RCC 7860 (cell line): ENCODE measurements at regions not wholly inside any gene's neighbourhood (a gene's known extent, or its start where the extent isn't known, plus 50 kb on each side); places are given as distances from the start of the nearest gene placed in this dataset.

Source experiments
- DNase-seq: peaks from one replicate; pipeline ENCODE4 v3.0.0-alpha.2; 2015; ENCODE audit warnings: low spot score
- FAIRE-seq: peaks from 2 replicates; lab custom pipeline; 2012; peaks lifted over from hg19 to GRCh38; lab: Jason Lieb, UNC

DNA sequence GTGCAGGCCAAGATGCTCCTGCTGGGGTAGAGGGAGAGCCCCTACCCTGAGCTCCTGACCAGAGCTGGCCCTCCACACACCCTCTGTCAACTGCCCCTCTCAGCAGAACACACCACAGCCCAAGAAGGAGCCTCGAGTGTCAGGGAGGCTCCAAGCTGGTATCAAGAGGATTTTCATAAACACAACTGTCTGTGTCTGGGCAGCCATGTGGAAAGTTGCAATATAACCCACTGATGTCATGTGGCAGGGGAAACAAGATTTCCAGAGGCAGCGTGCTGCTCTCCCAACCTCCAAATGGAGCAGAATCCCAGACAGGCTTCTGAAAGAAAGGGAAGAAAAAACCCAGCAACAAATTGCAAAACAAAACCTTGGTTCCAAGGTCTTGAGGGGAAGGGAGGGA lies 569.9 kb downstream of the BUD13 start:
- DNase-seq (no peak), FAIRE-seq (no peak)

DNA sequence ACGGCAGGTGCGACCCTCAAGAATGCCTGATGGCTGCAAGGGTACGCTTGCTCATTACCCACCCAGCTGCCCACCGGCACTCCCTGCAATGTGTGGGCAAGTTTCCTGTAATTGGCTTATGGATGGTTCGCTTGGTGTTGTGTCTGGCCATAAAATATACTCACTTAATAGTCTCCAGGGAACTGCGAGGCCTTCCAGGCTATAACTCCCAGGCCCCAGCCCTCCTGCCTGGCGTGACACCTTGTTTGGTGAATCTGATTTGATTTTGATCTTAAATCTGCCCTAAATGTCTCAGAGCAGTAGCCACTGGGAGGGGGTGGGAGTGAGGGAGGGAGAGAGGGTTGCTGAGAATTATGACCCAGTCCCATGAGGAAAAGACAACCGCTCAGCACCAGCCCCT lies 572.2 kb downstream of the BUD13 start:
- FAIRE-seq (no peak), DNase-seq (no peak)

DNA sequence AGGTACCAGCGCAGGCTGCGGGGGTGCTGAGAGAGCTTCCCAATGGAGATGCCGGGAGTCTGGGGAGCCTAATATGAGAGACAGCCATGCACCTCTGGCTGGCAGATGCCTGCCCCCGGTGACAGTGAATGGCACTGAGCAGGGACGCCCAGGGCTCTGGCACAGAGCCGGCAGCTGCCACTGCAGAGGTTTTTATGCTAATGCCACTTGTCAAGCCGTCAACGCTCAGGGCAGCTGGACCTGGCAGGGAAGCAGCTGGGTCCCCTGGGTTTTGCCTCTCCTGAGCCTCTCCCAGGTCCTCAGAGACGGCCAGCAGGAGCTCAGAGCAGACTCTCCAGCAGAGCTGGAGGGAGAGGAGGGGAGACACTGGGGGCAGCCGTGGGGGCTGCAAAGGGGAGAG lies 573.6 kb downstream of the BUD13 start:
- DNase-seq (no peak), FAIRE-seq (no peak)

DNA sequence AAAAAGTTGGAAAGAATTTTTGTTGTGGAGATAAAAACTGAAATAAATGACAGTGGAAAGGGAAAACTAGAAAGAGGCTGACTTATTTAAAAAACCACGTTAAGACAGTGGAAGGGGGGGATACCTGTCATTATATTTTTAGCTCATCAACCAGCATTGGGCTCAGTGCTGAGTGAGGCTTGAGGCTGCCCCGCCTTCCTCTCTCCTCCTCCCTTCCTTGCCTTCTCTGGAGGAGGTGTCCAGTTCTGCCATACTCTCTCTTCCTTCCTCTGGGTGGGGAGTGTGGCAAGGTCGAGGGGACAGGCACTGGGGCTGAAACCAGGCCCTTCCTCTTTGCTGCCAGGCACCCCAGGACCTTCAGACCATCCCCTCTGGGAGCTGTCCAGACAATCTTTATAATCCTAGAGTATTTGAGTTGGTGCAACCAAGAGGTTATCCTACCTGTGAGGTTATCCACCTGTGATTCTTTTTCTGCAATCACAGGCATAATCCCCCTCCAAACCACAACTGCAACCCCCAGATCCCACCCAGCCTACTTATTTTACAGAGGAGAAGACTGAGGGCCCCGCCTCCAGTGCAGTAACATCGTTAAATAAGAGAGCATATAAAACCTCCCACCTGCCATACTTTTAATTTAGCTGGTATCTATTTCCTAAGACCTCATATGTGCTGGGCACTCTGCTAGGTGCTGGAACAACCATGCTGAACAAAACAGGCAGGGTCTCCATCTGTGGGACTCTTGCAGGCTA lies 578.5 kb downstream of the BUD13 start:
- DNase-seq = no peak
- FAIRE-seq = no peak

DNA sequence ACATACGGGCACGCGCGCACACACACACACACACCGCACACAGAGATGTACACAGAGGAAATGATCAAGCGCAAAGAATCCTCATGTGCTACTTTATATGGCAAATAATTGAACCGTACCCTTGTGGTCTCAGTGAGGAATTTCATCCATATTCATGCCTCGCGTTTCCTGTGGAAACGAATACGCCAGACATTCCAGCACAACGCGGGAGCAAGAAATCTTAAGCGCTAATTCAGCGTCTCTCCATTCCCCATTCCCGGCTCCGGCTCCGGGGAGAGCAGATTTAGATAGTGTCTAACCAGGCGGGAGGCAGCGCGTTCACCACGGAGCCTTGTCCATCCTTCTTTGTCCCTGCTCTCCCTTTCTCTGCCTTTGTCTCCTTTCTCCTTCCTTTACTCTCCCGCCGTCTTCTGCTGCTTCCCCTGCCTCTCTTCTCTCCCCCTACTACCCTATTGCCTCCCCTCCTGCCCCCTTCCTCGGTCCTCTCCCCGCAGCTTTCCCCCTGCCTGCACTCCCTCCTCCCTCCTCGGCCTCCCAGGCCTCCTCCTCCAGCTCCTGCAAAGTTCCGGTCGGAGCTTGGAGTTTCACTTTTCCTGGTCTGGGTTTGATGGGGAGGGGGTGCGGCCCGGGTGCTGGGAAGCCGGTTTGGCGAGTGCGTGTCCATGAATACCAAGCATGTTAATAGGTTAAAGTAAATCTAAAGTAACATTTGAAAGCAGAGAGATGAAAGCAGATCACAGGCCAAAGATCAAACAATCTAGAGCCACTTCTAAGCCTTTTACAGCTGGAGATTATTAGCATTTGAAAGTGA lies 579.3 kb downstream of the BUD13 start:
- no peak for FAIRE-seq
- DNase-seq = peak; percentile 62

DNA sequence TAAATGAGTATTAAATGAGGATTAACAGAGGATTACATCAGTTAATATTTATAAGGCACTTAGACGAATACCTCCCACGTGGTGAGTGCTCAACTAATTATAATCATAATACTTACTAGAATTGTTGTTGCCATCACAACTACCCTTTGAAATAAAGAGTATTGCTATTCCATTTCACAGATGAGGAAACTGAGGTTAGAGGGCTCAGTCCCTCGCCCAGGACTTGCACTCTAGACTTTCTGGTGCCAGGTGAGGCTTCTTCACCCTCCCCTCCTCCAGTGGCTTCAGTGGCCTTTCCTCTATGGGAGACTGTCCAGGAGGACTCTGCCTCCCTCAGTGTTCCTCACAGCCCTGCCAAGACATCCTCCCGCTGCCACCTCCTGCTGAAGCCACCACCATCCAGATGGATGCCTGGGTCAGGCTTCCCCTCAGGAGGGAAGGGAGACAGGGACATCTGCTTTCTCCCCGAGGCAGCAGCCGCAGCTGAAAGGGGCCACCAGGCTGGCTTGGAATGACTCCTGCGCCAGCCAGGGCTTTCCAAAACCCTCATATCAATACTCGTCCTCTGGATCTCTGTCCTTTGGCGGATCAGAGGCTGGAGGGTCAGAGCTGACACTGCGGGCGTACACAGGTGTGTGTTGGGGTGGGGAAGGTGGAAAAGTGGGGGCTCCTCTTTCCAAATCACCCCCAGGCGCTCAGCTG lies 580.1 kb downstream of the BUD13 start:
- no peak for FAIRE-seq

DNA sequence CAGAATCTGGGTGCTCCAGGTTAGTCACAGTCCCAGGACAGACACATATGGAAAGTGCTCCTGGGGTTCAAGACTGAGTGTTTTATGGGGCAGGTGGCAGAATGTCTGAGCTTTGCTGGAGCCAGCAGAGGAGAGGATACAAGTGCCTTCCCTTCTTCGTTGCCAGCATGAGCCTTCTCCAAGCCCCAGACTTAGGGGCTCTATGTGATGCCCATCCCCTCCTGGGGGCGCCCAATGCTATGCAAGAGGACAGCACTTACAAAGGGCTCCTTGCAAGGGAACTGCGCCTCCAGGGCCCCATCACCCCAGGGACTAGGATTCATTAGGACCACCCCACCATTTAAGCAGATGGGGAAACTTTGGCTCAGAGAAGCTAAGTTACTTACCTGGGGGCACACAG lies 581.9 kb downstream of the BUD13 start:
- no peak for DNase-seq
- no peak for FAIRE-seq

More for the DNA sequence above, 580.1 kb downstream of the BUD13 start:
- DNase-seq = no peak

DNA sequence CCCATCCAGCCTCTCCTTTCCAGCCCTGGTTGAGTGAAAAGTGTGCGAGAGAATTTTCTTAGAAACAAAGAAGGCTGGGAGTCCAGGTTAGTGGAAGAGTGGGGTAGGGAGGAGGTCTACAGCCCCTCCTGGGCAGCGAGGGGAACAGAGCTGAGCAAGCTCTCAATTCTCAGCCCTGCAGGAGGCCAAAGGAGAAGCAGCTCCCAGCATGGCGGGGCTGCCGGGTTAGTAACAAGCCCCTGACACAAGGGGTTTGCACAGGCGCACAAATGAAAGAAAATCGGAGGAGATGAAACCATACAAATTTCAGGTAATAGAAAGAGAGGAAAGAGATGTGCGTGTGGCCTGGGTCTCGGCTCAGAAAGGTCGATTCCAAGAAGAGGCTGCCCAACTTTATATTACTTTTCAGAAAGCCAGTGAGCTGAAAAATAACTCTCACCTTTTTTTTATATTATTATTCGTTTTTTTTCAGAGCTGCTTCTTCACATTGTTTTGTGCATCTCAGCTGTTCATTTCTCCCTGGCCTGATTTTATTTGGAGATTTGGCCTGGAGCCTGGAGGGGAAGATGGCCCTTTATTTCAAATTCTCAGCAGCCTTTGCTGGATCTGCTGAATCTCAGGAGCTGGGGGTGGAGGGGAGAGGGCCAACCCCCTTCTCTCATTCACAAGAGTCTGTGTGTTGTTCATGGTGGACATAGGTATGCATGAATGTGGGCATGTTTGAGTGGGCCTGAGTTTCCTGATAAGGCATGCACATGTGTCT lies 583.2 kb downstream of the BUD13 start:
- DNase-seq = no peak
- FAIRE-seq = no peak

DNA sequence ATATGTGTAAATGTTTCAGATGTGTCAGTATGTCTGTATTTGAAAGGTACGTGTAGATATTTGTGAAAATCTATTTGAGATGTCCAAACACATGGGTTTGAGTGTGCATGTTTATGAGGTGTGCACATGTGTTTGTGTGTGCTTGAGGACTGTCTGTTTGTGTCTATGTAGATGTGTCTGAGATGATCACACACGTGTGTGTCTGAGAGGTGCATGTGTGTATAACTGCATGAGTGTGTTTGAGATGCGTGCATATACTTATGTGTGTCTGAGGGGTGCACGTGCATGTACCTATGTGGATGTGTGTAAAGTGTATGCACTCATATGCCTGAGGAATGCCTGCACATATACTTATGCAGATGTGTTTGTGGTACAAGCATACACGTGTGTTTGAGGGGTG lies 584.4 kb downstream of the BUD13 start:
- no peak for DNase-seq
- FAIRE-seq = no peak

DNA sequence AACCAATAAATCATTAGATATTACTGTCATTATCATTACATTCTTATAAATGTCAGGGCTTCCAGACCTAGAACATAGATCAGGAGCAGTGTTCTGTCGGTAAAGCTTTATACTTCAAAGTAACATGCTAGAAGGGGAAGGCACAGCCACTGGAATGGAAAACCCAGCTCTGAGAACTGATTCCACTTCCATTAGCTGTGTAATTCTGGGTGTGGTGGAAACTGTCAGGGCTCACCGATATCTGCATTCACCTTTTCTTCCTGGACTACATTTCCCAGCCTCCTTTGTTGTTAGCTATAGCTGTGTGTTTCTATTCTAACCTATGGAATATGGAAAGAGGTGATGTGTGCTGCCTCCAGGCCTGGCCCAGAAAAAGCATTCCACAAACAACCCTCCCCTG lies 585.8 kb downstream of the BUD13 start:
- DNase-seq (no peak), FAIRE-seq (no peak)

DNA sequence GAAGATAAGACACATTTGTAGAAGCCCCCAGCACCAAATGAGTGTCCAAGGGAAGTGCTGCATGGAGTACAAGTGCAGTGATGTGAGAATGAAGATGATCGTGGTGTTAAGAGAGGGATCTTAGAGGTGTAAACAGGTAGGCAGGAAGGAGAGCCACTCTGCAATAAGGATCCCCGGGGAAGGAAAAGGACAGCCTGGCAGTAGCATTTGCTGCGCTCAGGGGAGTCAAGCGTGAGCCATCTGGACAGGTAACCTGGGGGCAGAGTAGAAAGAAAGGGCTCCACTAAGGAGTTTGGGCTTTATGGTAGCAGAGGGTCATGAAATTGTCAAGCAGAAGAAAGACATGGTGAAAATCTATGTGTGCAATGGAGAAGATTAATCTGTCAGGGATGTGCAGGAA lies 587.2 kb downstream of the BUD13 start:
- no peak for DNase-seq
- FAIRE-seq = no peak

DNA sequence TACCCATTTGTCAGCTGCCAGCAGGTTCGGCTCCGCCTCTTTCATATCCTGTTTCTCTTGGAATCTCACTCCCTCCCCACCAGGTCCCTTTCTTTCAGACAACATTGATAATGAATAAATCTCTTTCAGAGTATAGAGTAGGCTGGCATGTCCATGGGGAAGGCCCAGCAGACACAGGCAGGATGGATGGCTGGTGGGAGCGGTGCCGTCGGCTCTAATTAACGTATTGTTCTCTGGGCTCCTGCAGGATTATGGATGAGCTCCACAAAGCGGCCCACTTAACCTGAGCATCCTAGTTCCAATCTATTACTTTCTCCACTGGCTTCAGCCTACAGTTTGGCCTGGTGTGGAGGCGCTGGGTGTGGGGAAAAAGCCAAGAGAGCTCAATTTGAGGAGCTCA lies 588.0 kb downstream of the BUD13 start:
- DNase-seq = no peak
- no peak for FAIRE-seq

DNA sequence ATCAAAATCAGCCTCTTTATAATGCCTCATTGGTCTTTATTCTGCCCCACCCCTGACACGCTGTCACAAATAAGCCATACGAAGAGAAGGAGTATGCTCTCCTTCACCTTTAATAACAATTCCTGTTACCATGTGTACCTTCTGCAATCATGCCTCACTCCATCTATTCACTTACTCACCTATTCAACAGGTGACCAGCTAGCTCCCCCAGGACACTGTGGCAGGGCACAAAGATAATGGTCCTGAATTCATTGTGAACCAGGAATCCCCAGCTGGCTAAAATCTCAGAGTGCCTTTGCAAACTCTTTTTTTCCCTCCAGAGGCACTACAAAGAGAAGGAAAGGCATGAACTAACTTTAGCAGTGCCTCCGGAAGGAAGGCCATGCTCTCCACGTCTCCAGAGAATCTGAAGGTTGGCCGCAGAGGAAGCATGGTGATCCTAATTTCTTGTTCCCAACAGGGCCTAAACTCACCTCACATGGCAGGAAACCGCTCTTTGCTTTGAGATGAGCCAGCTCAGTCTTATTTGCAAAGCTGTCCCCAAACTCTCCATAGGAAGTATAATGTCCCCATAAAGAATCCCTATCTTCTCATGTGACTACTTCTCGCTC lies 590.3 kb downstream of the BUD13 start:
- DNase-seq = no peak
- FAIRE-seq = no peak

DNA sequence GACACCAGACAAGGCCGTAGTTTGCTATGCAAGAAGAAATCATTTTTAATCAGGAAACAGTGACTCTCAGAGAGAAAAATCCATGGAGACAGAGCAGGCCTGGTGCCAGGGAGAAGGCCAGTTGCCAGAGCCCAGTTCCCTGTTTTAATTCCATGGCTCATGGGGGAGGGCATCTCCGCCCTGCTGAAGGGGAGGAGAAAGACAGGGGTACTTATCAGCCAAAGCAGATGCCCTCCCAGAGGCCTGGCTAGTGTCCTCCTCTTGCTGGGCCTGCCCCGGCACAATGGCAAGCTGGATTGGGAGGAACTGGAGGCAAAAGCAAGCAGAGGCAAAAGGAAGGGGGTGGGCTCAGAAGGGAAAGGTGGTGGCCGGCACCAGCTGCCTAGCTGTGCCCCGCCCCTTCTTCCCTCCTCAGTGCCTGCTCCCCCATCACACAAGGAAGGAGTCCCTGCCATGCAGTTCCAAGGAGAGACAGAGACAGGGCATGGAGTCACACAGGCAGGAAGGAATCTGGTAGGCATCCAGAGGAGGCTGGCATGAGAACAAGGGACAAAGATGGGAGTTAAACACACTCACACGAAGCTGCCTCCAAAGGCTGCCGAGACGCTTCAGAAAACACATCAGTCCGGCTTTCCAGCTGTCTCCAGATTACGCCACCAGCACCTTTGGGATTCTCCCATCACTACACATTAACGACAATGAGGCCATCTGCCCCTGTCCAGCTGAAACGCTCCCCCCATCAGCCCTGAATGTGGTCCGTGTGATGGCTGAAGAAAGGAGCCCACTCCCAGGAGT lies 591.8 kb downstream of the BUD13 start:
- FAIRE-seq (no peak), DNase-seq (no peak)

DNA sequence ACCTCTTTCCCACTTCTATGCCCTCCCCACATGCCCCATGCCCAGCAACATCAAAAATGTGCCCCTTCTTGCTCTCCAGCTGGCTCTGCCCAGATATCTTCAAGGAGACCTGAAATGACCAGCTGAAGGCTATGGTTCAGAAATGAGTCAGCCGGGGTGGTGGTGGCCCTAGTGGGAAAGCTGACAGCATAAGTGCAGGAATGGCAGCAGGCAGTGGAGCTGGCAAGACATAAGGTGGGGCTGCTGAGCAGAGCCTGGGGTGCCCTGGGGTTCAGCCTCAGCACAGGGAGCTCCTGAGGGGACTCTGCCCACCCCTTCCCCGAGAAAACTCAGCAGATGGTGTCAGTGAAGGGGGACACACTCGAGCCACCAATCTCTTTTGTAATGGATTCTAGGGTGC lies 593.4 kb downstream of the BUD13 start:
- FAIRE-seq (no peak), DNase-seq (no peak)

DNA sequence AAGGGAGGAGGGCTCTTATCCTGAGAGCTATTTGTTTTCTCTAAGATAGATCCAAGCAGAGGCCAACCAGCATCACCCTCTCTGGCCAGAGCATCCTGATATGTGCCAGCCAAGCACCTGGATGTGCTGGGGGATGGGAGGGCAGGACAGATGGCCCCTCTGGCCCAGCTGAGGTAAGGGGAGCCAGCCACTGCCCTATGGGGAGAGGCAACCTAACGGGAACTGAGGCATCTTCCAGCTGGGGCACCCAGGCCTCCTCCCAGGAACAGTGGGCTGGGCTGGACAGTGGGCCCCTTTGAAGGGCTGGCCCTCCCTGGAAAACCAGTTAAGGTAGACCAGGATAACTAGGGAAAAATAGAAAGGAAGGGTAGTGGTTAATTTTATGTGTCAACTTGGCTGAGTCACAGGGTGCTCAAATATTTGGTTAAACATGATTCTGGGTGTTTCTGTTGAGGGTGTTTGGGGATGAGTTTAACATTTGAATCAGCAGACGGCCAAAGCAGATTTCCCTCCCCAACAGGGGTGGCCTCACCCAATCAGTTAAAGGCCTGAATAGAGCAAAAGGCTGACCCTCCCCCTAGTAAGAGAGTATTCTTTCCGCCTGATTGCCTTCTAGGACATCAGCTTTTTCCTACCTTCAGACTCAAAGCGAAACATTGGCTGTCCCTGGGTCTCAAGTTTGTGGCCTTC lies 595.1 kb downstream of the BUD13 start:
- peak; percentile 29 for DNase-seq
- FAIRE-seq = no peak

DNA sequence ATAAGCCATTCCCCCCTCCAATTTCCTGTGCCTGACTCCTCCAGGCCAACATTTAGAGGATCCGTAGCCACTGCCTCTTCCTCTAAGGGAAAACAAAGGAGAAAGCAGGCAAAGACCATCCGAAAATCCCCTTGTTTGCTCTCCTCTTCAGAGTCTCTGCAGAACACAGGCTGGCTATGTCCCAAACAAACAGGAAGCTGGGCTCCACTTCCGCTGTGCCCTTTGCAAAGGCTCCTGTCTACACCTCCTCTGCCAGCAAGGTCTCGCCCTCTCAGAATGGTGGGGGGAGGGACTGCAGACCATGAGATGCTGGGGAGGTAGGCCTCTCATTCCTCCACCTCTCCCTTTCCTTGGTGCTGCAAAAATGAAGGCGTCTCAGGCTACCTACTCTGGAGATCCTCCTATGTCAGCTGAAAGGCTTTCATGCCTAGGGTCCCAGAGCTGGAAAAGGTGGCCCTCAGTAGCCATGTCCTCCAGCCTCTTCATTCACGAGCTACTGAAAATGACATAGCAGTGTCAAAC lies 596.2 kb downstream of the BUD13 start:
- no peak for DNase-seq
- FAIRE-seq = no peak

DNA sequence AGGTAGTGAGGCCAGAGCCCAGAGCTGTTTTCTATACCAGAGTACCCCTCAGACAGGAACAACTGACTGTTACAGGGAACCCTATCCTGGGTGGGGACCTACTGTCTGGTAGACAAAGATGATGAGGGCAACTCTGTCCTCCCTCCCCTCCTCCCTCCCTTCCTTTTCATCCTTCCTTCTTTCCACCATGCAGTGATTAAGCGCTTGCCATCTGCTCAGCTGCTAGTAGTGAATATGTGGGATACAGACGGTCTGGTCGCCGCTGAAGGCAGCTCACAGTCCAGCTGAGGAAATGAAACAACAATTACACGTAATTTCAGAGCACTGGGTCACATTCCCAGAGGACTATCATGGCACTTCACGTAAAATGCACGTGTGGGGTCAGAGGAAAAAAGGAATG lies 597.1 kb downstream of the BUD13 start:
- DNase-seq = no peak

More for the DNA sequence above, 597.1 kb downstream of the BUD13 start:
- no peak for FAIRE-seq
